Upper lobe of left lung (tissue), 4 donors: ENCODE measurements at regions not wholly inside any gene's neighbourhood (a gene's known extent, or its start where the extent isn't known, plus 50 kb on each side); places are given as distances from the start of the nearest gene placed in this dataset.

Experiments
- EP300 ChIP-seq, 4 donors: sonication (generic); formaldehyde crosslinking; IDR thresholded peaks; one replicate each; pipeline ENCODE4 v1.5.1; 2017; ENCODE audit warnings: antibody characterized with exemption in 4 of 4, control low read depth in 2 of 4
- POLR2A ChIP-seq, 4 donors: fragments of 450-650 bp; IDR thresholded peaks; one replicate each; pipeline ENCODE4 v1.5.1; 2016 to 2017; ENCODE audit warnings: antibody characterized with exemption in 4 of 4, mild to moderate bottlenecking in 2 of 4
- POLR2AphosphoS5 ChIP-seq, 2 donors: sonication (generic); formaldehyde crosslinking; IDR thresholded peaks; one replicate each; pipeline ENCODE4 v1.5.1; 2017; ENCODE audit warnings: antibody characterized with exemption in 2 of 2
- TF ChIP-seq, protein P1 (sequence below), 6 experiments: fragments of 450-650 bp in 4 of 6; fragments of 200-600 bp in 2 of 6; sonication (generic) in 2 of 6; IDR thresholded peaks; one replicate each; pipeline ENCODE4 v1.5.1; 2016 to 2019; ENCODE audit warnings: antibody characterized with exemption in 6 of 6

- TF ChIP-seq POLR2AphosphoS5 (IDR thresholded peaks at IDR 0.05) (no peak), EP300 (IDR thresholded peaks at IDR 0.05) (no peak), POLR2A (IDR thresholded peaks at IDR 0.05) (no peak)
- TF ChIP-seq, protein P1, sequence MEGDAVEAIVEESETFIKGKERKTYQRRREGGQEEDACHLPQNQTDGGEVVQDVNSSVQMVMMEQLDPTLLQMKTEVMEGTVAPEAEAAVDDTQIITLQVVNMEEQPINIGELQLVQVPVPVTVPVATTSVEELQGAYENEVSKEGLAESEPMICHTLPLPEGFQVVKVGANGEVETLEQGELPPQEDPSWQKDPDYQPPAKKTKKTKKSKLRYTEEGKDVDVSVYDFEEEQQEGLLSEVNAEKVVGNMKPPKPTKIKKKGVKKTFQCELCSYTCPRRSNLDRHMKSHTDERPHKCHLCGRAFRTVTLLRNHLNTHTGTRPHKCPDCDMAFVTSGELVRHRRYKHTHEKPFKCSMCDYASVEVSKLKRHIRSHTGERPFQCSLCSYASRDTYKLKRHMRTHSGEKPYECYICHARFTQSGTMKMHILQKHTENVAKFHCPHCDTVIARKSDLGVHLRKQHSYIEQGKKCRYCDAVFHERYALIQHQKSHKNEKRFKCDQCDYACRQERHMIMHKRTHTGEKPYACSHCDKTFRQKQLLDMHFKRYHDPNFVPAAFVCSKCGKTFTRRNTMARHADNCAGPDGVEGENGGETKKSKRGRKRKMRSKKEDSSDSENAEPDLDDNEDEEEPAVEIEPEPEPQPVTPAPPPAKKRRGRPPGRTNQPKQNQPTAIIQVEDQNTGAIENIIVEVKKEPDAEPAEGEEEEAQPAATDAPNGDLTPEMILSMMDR (IDR thresholded peaks at IDR 0.05) = no peak
These were observed 120.6 kb downstream of the SYF2 start for GRCh38 chr1:25111706-25112105.
